HEK293 (cell line): ENCODE measurements at regions not wholly inside any gene's neighbourhood (a gene's known extent, or its start where the extent isn't known, plus 50 kb on each side); places are given as distances from the start of the nearest gene placed in this dataset.

ENCODE experiments used
- CTCF ChIA-PET: fragments of 350-600 bp; formaldehyde crosslinking; extraction: SDS; loops from one replicate; lab custom pipeline; 2021; ENCODE audit warnings: antibody characterized with exemption; lab: Yijun Ruan, JAX
- POLR2A ChIA-PET: fragments of 300-600 bp; formaldehyde crosslinking; extraction: SDS; loops from one replicate; lab custom pipeline; 2020; ENCODE audit warnings: antibody characterized with exemption, inconsistent platforms; lab: Yijun Ruan, JAX
- H3K27ac ChIP-seq: fragments of 200-500 bp; sonication (Bioruptor generic); 2 replicates; pipeline ENCODE4 v1.5.1; 2014; ENCODE audit warnings: low read depth, low read length, control low read depth, inconsistent platforms; ENCODE audit errors: extremely low read depth
- H3K36me3 ChIP-seq, 2 experiments: fragments of 200-500 bp in 1 of 2; sonication (Bioruptor generic) in 1 of 2; 1 replicate in 1 of 2; 2 replicates in 1 of 2; pipeline ENCODE4 v1.5.1; 2014 to 2017; ENCODE audit warnings: inconsistent platforms in 2 of 2, low read length in 2 of 2; ENCODE audit not compliant: control insufficient read depth in 2 of 2, insufficient read depth in 1 of 2
- H3K4me1 ChIP-seq: fragments of 200-500 bp; sonication (Bioruptor generic); 2 replicates; pipeline ENCODE4 v1.5.1; 2014; ENCODE audit warnings: mild to moderate bottlenecking, low read length, inconsistent platforms; ENCODE audit not compliant: control insufficient read depth, insufficient read depth
- H3K4me3 ChIP-seq: 2 replicates; pipeline ENCODE4 v1.5.1; 2011; ENCODE audit warnings: low read depth, mild to moderate bottlenecking, control low read depth, low read length, moderate library complexity
- H3K9me3 ChIP-seq: fragments of 200-500 bp; sonication (Bioruptor generic); 2 replicates; pipeline ENCODE4 v1.5.1; 2014; ENCODE audit warnings: low read depth, low read length, inconsistent platforms; ENCODE audit not compliant: control insufficient read depth, insufficient read depth
- ELK4 ChIP-seq: IDR thresholded peaks from 2 replicates; pipeline ENCODE4 v1.6.1; 2011; ENCODE audit warnings: mild to moderate bottlenecking, low read depth, low read length, borderline replicate concordance
- MZF1 ChIP-seq: fragments of 450-650 bp; formaldehyde crosslinking; IDR thresholded peaks from 2 replicates; pipeline ENCODE4 v1.5.1; 2017; ENCODE audit warnings: missing biosample characterization, missing genetic modification characterization, borderline replicate concordance
- SP2 ChIP-seq: fragments of 450-650 bp; formaldehyde crosslinking; IDR thresholded peaks from 2 replicates; pipeline ENCODE4 v1.5.1; 2016; ENCODE audit warnings: missing biosample characterization, missing genetic modification characterization
- SP7 ChIP-seq: fragments of 450-650 bp; formaldehyde crosslinking; IDR thresholded peaks from 2 replicates; pipeline ENCODE4 v1.5.1; 2016; ENCODE audit warnings: missing biosample characterization, missing genetic modification characterization
- YY1 ChIP-seq: fragments of 450-650 bp; formaldehyde crosslinking; IDR thresholded peaks from 2 replicates; pipeline ENCODE4 v1.5.1; 2018; ENCODE audit warnings: missing biosample characterization, missing genetic modification characterization
- ZBTB17 ChIP-seq: fragments of 450-650 bp; formaldehyde crosslinking; IDR thresholded peaks from 2 replicates; pipeline ENCODE4 v1.5.1; 2016; ENCODE audit warnings: missing biosample characterization, missing genetic modification characterization
- ZBTB7A ChIP-seq: fragments of 450-650 bp; formaldehyde crosslinking; IDR thresholded peaks from 2 replicates; pipeline ENCODE4 v1.5.1; 2016; ENCODE audit warnings: low read depth, missing biosample characterization, missing genetic modification characterization
- ZFP37 ChIP-seq: fragments of 450-650 bp; formaldehyde crosslinking; IDR thresholded peaks from 2 replicates; pipeline ENCODE4 v1.5.1; 2016; ENCODE audit warnings: missing biosample characterization, missing genetic modification characterization
- ZNF112 ChIP-seq: fragments of 450-650 bp; formaldehyde crosslinking; IDR thresholded peaks from 2 replicates; pipeline ENCODE4 v1.5.0; 2017; ENCODE audit warnings: missing biosample characterization, missing genetic modification characterization
- ZNF19 ChIP-seq: fragments of 450-650 bp; formaldehyde crosslinking; IDR thresholded peaks from 2 replicates; pipeline ENCODE4; 2016; ENCODE audit warnings: missing biosample characterization, missing genetic modification characterization, low read depth
- ZNF2 ChIP-seq: fragments of 450-650 bp; formaldehyde crosslinking; IDR thresholded peaks from 2 replicates; pipeline ENCODE4 v1.5.1; 2016; ENCODE audit warnings: missing biosample characterization, missing genetic modification characterization
- ZNF239 ChIP-seq: fragments of 450-650 bp; formaldehyde crosslinking; IDR thresholded peaks from 2 replicates; pipeline ENCODE4 v1.5.1; 2016; ENCODE audit warnings: missing biosample characterization, missing genetic modification characterization
- ZNF24 ChIP-seq: fragments of 450-650 bp; formaldehyde crosslinking; IDR thresholded peaks from 2 replicates; pipeline ENCODE4 v1.5.1; 2016; ENCODE audit warnings: missing biosample characterization, missing genetic modification characterization
- ZNF335 ChIP-seq: fragments of 450-650 bp; formaldehyde crosslinking; conservative IDR thresholded peaks from 2 replicates; pipeline ENCODE4 v1.5.1; 2016; ENCODE audit warnings: missing biosample characterization, missing genetic modification characterization
- ZNF354C ChIP-seq: fragments of 450-650 bp; formaldehyde crosslinking; IDR thresholded peaks from 2 replicates; pipeline ENCODE4 v1.5.1; 2016; ENCODE audit warnings: missing biosample characterization, missing genetic modification characterization, low read depth, borderline replicate concordance
- ZNF423 ChIP-seq: fragments of 450-650 bp; formaldehyde crosslinking; IDR thresholded peaks from 2 replicates; pipeline ENCODE4 v1.5.1; 2016; ENCODE audit warnings: missing biosample characterization, missing genetic modification characterization
- ZNF610 ChIP-seq: fragments of 450-650 bp; formaldehyde crosslinking; IDR thresholded peaks from 2 replicates; pipeline ENCODE4 v1.5.1; 2016; ENCODE audit warnings: missing biosample characterization, missing genetic modification characterization, borderline replicate concordance
- ZSCAN30 ChIP-seq: fragments of 450-650 bp; IDR thresholded peaks from 2 replicates; pipeline ENCODE4 v1.5.1; 2018; ENCODE audit warnings: missing biosample characterization, mild to moderate bottlenecking, missing genetic modification characterization, moderate library complexity
- TF ChIP-seq, protein P1 (sequence below): fragments of 450-650 bp; formaldehyde crosslinking; IDR thresholded peaks from 2 replicates; pipeline ENCODE4 v1.5.1; 2016; ENCODE audit warnings: missing biosample characterization, missing genetic modification characterization

DNA sequence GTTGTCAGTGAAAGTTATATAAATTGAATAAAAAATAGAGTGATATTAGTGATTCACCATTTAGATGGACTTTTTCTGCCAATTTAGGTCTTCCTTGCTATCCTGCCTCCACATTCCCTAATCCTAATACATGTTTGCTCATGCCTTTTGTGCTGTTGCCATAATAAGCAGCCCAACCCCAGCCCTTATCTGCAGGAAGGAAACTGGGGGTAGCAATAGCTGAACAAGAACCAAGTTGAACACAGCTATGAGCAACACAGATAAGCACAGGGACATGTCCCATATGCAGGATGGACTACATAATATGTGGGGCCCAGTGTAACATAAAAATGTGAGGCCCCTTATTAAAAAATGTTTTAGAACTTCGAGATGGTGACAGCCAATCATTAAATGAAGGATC, 91.2 kb upstream of the AHR start:
- CTCF ChIA-PET = interaction anchor here (1.0 kb wide), 2 partner anchors 9 to 39 kb away, joined by 3 read pairs; no protein-coding TSS in a partner anchor
- H3K4me3 ChIP-seq = no peak overlapping the region
- no peaks in the 10 kb centered on the region for H3K9me3 ChIP-seq
- TF ChIP-seq ZNF354C (no peak), YY1 (tag by site-specific recombination) (no peak), SP7 (tag by site-specific recombination) (no peak), ZNF239 (tag by site-specific recombination) (no peak), ZBTB7A (tag by site-specific recombination) (no peak), ZNF2 (tag by site-specific recombination) (no peak), ZBTB17 (tag by site-specific recombination) (no peak), ZNF19 (tag by site-specific recombination) (no peak)
- TF ChIP-seq, protein P1, sequence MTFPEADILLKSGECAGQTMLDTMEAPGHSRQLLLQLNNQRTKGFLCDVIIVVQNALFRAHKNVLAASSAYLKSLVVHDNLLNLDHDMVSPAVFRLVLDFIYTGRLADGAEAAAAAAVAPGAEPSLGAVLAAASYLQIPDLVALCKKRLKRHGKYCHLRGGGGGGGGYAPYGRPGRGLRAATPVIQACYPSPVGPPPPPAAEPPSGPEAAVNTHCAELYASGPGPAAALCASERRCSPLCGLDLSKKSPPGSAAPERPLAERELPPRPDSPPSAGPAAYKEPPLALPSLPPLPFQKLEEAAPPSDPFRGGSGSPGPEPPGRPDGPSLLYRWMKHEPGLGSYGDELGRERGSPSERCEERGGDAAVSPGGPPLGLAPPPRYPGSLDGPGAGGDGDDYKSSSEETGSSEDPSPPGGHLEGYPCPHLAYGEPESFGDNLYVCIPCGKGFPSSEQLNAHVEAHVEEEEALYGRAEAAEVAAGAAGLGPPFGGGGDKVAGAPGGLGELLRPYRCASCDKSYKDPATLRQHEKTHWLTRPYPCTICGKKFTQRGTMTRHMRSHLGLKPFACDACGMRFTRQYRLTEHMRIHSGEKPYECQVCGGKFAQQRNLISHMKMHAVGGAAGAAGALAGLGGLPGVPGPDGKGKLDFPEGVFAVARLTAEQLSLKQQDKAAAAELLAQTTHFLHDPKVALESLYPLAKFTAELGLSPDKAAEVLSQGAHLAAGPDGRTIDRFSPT (tag by site-specific recombination) = no peak
- TF ChIP-seq, all 188 proteins: peak for 0
- Histone ChIP-seq H3K36me3 (no peaks in the 10 kb centered on the region), H3K4me1 (0 out of 2 replicates have a peak, but pooled peaks cover 3% of the 10 kb centered on the region), H3K27ac (no peak overlapping the region)
- POLR2A ChIA-PET = no interaction called here

- TF ChIP-seq SP2 (no peak), ZNF112 (tag by site-specific recombination) (no peak), ZNF239 (tag by site-specific recombination) (no peak), ZSCAN30 (tag by site-specific recombination) (no peak), ZNF423 (tag by site-specific recombination) (no peak)
- Histone ChIP-seq H3K27ac (no peak overlapping the region), H3K4me1 (no peaks in the 10 kb centered on the region), H3K36me3 (no peaks in the 10 kb centered on the region), H3K9me3 (no peaks in the 10 kb centered on the region), H3K4me3 (no peak overlapping the region)
- ChIA-PET POLR2A (no interaction called here), CTCF (interaction anchor here (0.7 kb wide), 1 partner anchor 89 kb away, joined by 3 read pairs; the partner anchor contains the start of gene AHR)
These were observed 89.4 kb upstream of the AHR start for GRCh38 chr7:17209101-17209500.

- no peaks in the 10 kb centered on the region for H3K9me3 ChIP-seq
- TF ChIP-seq MZF1 (tag by site-specific recombination) = no peak
- no peak for TF ChIP-seq ZFP37 (tag by site-specific recombination)
- no peak for TF ChIP-seq ELK4
- TF ChIP-seq ZNF610 (tag by site-specific recombination) = no peak
- no peak for TF ChIP-seq ZNF354C
- TF ChIP-seq SP2 = no peak
- no peak for TF ChIP-seq ZNF335 (tag by site-specific recombination)
- TF ChIP-seq ZSCAN30 (tag by site-specific recombination) = no peak
- no peak for TF ChIP-seq ZNF24 (tag by site-specific recombination)
- TF ChIP-seq, all 188 proteins: peak for 0
- Histone ChIP-seq H3K4me3 (no peak overlapping the region), H3K36me3 (no peaks in the 10 kb centered on the region), H3K4me1 (no peaks in the 10 kb centered on the region), H3K27ac (no peak overlapping the region)
- CTCF ChIA-PET = no interaction called here
- POLR2A ChIA-PET = no interaction called here
These were observed 87.1 kb upstream of the AHR start for GRCh38 chr7:17211307-17211836.
